K562 (cell line): ENCODE measurements at regions not wholly inside any gene's neighbourhood (a gene's known extent, or its start where the extent isn't known, plus 50 kb on each side); places are given as distances from the start of the nearest gene placed in this dataset.

Source experiments
- ATAC-seq: fragments of 200-7000 bp; cut with Tn5 transposase; 3 replicates; pipeline ENCODE4 v1.9.1; 2020; ENCODE audit warnings: moderate library complexity
- BruUV-seq: library from RNA; stranded (reverse); fragments of 400-500 nt; replicated peaks from 2 replicates; lab custom pipeline; 2021; lab: Mats Ljungman, UMichigan
- CTCF ChIA-PET: fragments of 300-600 bp; formaldehyde crosslinking; extraction: SDS; loops from one replicate; lab custom pipeline; 2021; ENCODE audit warnings: low intra/inter-chr PET ratio; lab: Yijun Ruan, JAX
- POLR2A ChIA-PET: fragments of 300-600, 350-650 bp; sonication (Branson Sonifier 250); formaldehyde crosslinking; extraction: SDS; loops from one replicate; lab custom pipeline; 2021; ENCODE audit warnings: antibody characterized with exemption, inconsistent platforms; lab: Yijun Ruan, JAX
- DNase-seq, 4 experiments: peaks; one replicate each; pipeline versions ENCODE4 v3.0.0 to v3.0.0-alpha.2; 2011 to 2018; ENCODE audit warnings: low spot score in 3 of 4, mixed read lengths in 3 of 4; ENCODE audit errors: extremely low read depth in 1 of 4
- FAIRE-seq: peaks from 2 replicates; lab custom pipeline; 2011; peaks lifted over from hg19 to GRCh38; lab: Jason Lieb, UNC
- H2AFZ ChIP-seq: 2 replicates; pipeline ENCODE4 v1.6.0; 2011; ENCODE audit warnings: low read depth, low read length, control low read depth, inconsistent platforms
- H3K27ac ChIP-seq: fragments of 200-600 bp; 3 replicates; pipeline ENCODE4 v1.8.0; 2011; ENCODE audit warnings: low read depth, mild to moderate bottlenecking, control low read depth, inconsistent platforms, low read length, moderate library complexity, mixed read lengths; ENCODE audit errors: extremely low read depth
- H3K27me3 ChIP-seq, 2 experiments: fragments of 300-600 bp in 1 of 2; 2 replicates in 1 of 2; 3 replicates in 1 of 2; pipeline versions ENCODE4 v1.6.0 to v1.8.0; 2011; ENCODE audit warnings: inconsistent platforms in 2 of 2, low read length in 2 of 2, mild to moderate bottlenecking in 1 of 2, mixed read lengths in 1 of 2, moderate library complexity in 1 of 2; ENCODE audit not compliant: control insufficient read depth in 2 of 2, insufficient read depth in 2 of 2
- H3K36me3 ChIP-seq: fragments of 300-600 bp; 3 replicates; pipeline ENCODE4 v1.8.0; 2011; ENCODE audit warnings: mild to moderate bottlenecking, low read length, inconsistent platforms; ENCODE audit not compliant: control insufficient read depth, insufficient read depth
- H3K4me1 ChIP-seq, 2 experiments: fragments of 200-600 bp in 1 of 2; replicated peaks in 1 of 2; 2 replicates in 1 of 2; 3 replicates in 1 of 2; pipeline versions ENCODE4 v1.5.1 to v1.8.0; 2011; ENCODE audit warnings: inconsistent platforms in 2 of 2, low read length in 2 of 2, mild to moderate bottlenecking in 1 of 2, mixed read lengths in 1 of 2, moderate library complexity in 1 of 2; ENCODE audit not compliant: control insufficient read depth in 2 of 2, insufficient read depth in 2 of 2
- H3K4me2 ChIP-seq: 2 replicates; pipeline ENCODE4 v1.6.1; 2011; ENCODE audit warnings: low read length, control low read depth, inconsistent platforms, mixed read lengths; ENCODE audit not compliant: insufficient read depth
- H3K4me3 ChIP-seq: fragments of 200-600 bp; sonication (generic), shearing (Covaris generic); 2 replicates; pipeline ENCODE4 v1.5.1; 2016; ENCODE audit warnings: control low read depth, inconsistent platforms
- H3K79me2 ChIP-seq: fragments of 200-600 bp; 3 replicates; pipeline ENCODE4 v1.8.0; 2011; ENCODE audit warnings: low read length, inconsistent platforms; ENCODE audit not compliant: control insufficient read depth, insufficient read depth
- H3K9ac ChIP-seq, 2 experiments: 2 replicates each; pipeline versions ENCODE4 v1.6.0 to v1.6.1; 2011; ENCODE audit warnings: low read depth in 2 of 2, low read length in 2 of 2, control low read depth in 1 of 2, inconsistent platforms in 1 of 2, mild to moderate bottlenecking in 1 of 2, mixed read lengths in 1 of 2; ENCODE audit not compliant: insufficient read depth in 1 of 2
- H3K9me1 ChIP-seq: one replicate; pipeline ENCODE4 v1.6.0; 2011; ENCODE audit warnings: inconsistent platforms, mild to moderate bottlenecking, low read length, moderate library complexity; ENCODE audit not compliant: control insufficient read depth, insufficient read depth
- H3K9me3 ChIP-seq: replicated peaks from 2 replicates; pipeline ENCODE4 v1.5.1; 2011; ENCODE audit warnings: low read depth, low read length, inconsistent platforms; ENCODE audit not compliant: control insufficient read depth, insufficient read depth
- H4K20me1 ChIP-seq: replicated peaks from 2 replicates; pipeline ENCODE4 v1.6.1; 2011; ENCODE audit warnings: low read length, inconsistent platforms, mixed read lengths; ENCODE audit not compliant: control insufficient read depth, insufficient read depth
- CGGBP1 ChIP-seq: fragments of 250-450 bp; sonication (Bioruptor Pico); IDR thresholded peaks from 2 replicates; pipeline ENCODE4 v1.9.0; 2021; ENCODE audit warnings: mild to moderate bottlenecking
- HDAC2 ChIP-seq: fragments of 450-650 bp; IDR thresholded peaks from 2 replicates; pipeline ENCODE4 v1.6.1; 2016; ENCODE audit warnings: mild to moderate bottlenecking
- LEF1 ChIP-seq: fragments of 450-650 bp; IDR thresholded peaks from 2 replicates; pipeline ENCODE4 v1.6.1; 2016; ENCODE audit warnings: mild to moderate bottlenecking
- NCOA6 ChIP-seq: fragments of 450-650 bp; IDR thresholded peaks from 2 replicates; pipeline ENCODE4 v1.6.1; 2017; ENCODE audit warnings: mild to moderate bottlenecking
- NR0B1 ChIP-seq: fragments of 450-650 bp; IDR thresholded peaks from one replicate; pipeline ENCODE4 v1.6.1; 2018; ENCODE audit warnings: mild to moderate bottlenecking, moderate library complexity; ENCODE audit not compliant: partially characterized antibody
- PCBP2 ChIP-seq: fragments of 200-400 bp; formaldehyde crosslinking; IDR thresholded peaks from 2 replicates; pipeline ENCODE4 v1.6.1; 2018; ENCODE audit warnings: low read length, low read depth, mild to moderate bottlenecking, moderate library complexity; ENCODE audit not compliant: poor library complexity, severe bottlenecking
- PML ChIP-seq: IDR thresholded peaks from 2 replicates; pipeline ENCODE4 v1.6.1; 2012; ENCODE audit warnings: low read length, inconsistent platforms
- ZNF224 ChIP-seq: sonication (generic); formaldehyde crosslinking; IDR thresholded peaks from 2 replicates; pipeline ENCODE4 v1.8.0; 2022; ENCODE audit warnings: mild to moderate bottlenecking, missing genetic modification reagents
- ZNF311 ChIP-seq: fragments of 250-450 bp; sonication (Bioruptor Pico); IDR thresholded peaks from 2 replicates; pipeline ENCODE4 v1.4.0; 2020; ENCODE audit warnings: mild to moderate bottlenecking, moderate library complexity
- ZNF347 ChIP-seq: fragments of 450-650 bp; formaldehyde crosslinking; IDR thresholded peaks from 2 replicates; pipeline ENCODE4 v1.4.0; 2020; ENCODE audit warnings: low read depth, mild to moderate bottlenecking, moderate library complexity
- ZNF436 ChIP-seq: fragments of 250-450, 450-650 bp; sonication (Bioruptor Pico); formaldehyde crosslinking; IDR thresholded peaks from 2 replicates; pipeline ENCODE4 v1.7.0; 2020; ENCODE audit warnings: mild to moderate bottlenecking
- ZNF444 ChIP-seq: fragments of 250-450 bp; sonication (Bioruptor Pico); IDR thresholded peaks from 2 replicates; pipeline ENCODE4 v1.4.0; 2020; ENCODE audit warnings: mild to moderate bottlenecking, moderate library complexity
- WGBS: fragments of 100-300 bp; shearing (Covaris generic); methylation state at CpG from one replicate; pipeline ENCODE4 v1.1.6; 2016; ENCODE audit warnings: low coverage, mixed read lengths; ENCODE audit not compliant: insufficient coverage; ENCODE audit errors: missing lambda C conversion rate; 5-methylcytosine and 5-hydroxymethylcytosine counted together
- in situ Hi-C: fragments of 300-500 bp; cut with MboI; formaldehyde crosslinking; loops from 4 replicates; pipeline ENCODE4 v1.15.0; 2018; ENCODE audit warnings: inconsistent platforms, mixed read lengths
- intact Hi-C: fragments of 100-400 bp; cut with micrococcal nuclease; formaldehyde crosslinking; loops from 2 replicates; pipeline ENCODE4 v1.14.2; 2022

- DNase-seq = no peak
- no peaks in the 10 kb centered on the region for H3K4me1 ChIP-seq
- H3K9me1 ChIP-seq = no peaks in the 10 kb centered on the region
- TF ChIP-seq HDAC2 = no peak
- TF ChIP-seq ZNF436 (CRISPR knock-in tag) = no peak
- no peak for TF ChIP-seq ZNF224 (CRISPR knock-in tag)
- TF ChIP-seq ZNF311 (CRISPR knock-in tag) = no peak
- no peak for TF ChIP-seq PML
- TF ChIP-seq ZNF444 (CRISPR knock-in tag) = no peak
- TF ChIP-seq CGGBP1 = no peak
- no peak for TF ChIP-seq LEF1
- no peak for TF ChIP-seq NCOA6
- TF ChIP-seq PCBP2 = no peak
- TF ChIP-seq ZNF347 (CRISPR knock-in tag) = no peak
- no peak for TF ChIP-seq NR0B1
- TF ChIP-seq, all 486 proteins: peak for 0
- ATAC-seq (no peak), FAIRE-seq (no peak)
- ChIA-PET POLR2A (no interaction called here), CTCF (no interaction called here)
- no peak overlapping the region for H3K27ac ChIP-seq
- intact Hi-C loops (no loop called here), in situ Hi-C loops (no loop called here)
- no TSS peak for BruUV-seq
- no peak overlapping the region for H3K4me2 ChIP-seq
- no peaks in the 10 kb centered on the region for H4K20me1 ChIP-seq
- no peaks in the 10 kb centered on the region for H3K27me3 ChIP-seq
- WGBS = 3% methylated on average over 2 of the region's 2 CpGs
- H2AFZ ChIP-seq = no peak overlapping the region
- H3K79me2 ChIP-seq = no peaks in the 10 kb centered on the region
- H3K9ac ChIP-seq = no peak overlapping the region
- no peak overlapping the region for H3K4me3 ChIP-seq
- H3K9me3 ChIP-seq = no peaks in the 10 kb centered on the region; the same call in 1 of the 2 replicates
- H3K36me3 ChIP-seq = no peaks in the 10 kb centered on the region
Measured at GRCh38 chr2:56889738-56890137, 705.9 kb downstream of the CCDC85A start.
